ENCODE measurements at regions not wholly inside any gene's neighbourhood (a gene's known extent, or its start where the extent isn't known, plus 50 kb on each side); places are given as distances from the start of the nearest gene placed in this dataset.

DNA sequence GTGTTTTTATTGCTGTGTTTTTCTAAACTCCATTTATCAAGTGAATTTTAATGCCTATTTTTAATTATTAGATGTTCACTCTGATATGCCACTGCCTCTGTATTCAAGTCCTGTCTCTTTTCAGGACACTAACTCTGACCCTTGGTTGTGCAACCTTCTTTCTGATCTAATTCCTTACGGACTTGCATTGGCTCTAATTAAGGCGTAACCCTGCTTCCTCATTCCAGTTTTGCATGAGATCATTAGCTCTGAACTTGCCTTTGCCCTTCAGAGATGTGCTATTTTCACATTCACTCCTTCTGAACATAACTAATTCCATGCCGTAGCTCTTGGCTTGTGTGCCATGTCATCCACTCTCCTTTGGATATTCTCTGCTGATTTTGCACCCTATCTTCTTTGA is 162.5 kb upstream of the TMEFF2 start:
- TF ChIP-seq, protein P1, sequence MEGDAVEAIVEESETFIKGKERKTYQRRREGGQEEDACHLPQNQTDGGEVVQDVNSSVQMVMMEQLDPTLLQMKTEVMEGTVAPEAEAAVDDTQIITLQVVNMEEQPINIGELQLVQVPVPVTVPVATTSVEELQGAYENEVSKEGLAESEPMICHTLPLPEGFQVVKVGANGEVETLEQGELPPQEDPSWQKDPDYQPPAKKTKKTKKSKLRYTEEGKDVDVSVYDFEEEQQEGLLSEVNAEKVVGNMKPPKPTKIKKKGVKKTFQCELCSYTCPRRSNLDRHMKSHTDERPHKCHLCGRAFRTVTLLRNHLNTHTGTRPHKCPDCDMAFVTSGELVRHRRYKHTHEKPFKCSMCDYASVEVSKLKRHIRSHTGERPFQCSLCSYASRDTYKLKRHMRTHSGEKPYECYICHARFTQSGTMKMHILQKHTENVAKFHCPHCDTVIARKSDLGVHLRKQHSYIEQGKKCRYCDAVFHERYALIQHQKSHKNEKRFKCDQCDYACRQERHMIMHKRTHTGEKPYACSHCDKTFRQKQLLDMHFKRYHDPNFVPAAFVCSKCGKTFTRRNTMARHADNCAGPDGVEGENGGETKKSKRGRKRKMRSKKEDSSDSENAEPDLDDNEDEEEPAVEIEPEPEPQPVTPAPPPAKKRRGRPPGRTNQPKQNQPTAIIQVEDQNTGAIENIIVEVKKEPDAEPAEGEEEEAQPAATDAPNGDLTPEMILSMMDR (tag by site-specific recombination; IDR thresholded peaks at IDR 0.05) = no peak
- TF ChIP-seq ZNF155 (tag by site-specific recombination; IDR thresholded peaks at IDR 0.05) (no peak), ZNF274 (IDR thresholded peaks at IDR 0.05; ENCODE audit: low read length) (no peak), ZNF274 (tag by site-specific recombination; IDR thresholded peaks at IDR 0.05; ENCODE audit: borderline replicate concordance) (no peak)
